Chondrocyte (in vitro differentiated cells): ENCODE measurements at regions not wholly inside any gene's neighbourhood (a gene's known extent, or its start where the extent isn't known, plus 50 kb on each side); places are given as distances from the start of the nearest gene placed in this dataset.

Experiments
- DNase-seq: peaks from one replicate; pipeline ENCODE4 v3.0.0; 2021; ENCODE audit warnings: mixed read lengths, low spot score
- H3K27ac Mint-ChIP-seq: one replicate; pipeline ENCODE4 v1.8.0; 2021; ENCODE audit warnings: mild to moderate bottlenecking, moderate library complexity, mixed read lengths; ENCODE audit not compliant: unreplicated experiment
- H3K27me3 Mint-ChIP-seq: 2 replicates; pipeline ENCODE4 v1.8.0; 2021; ENCODE audit warnings: low read depth, mixed read lengths
- H3K36me3 Mint-ChIP-seq: 2 replicates; pipeline ENCODE4 v1.8.0; 2021; ENCODE audit warnings: low read depth, mixed read lengths
- H3K4me1 Mint-ChIP-seq: 2 replicates; pipeline ENCODE4 v1.8.0; 2021; ENCODE audit warnings: low read depth, mild to moderate bottlenecking, mixed read lengths
- H3K4me3 Mint-ChIP-seq: one replicate; pipeline ENCODE4 v1.8.0; 2021; ENCODE audit warnings: mild to moderate bottlenecking, moderate library complexity, mixed read lengths; ENCODE audit not compliant: unreplicated experiment
- H3K9me3 Mint-ChIP-seq: 2 replicates; pipeline ENCODE4 v1.8.0; 2021; ENCODE audit warnings: low read depth, mixed read lengths
- CTCF ChIP-seq: fragments of 200-600 bp; sonication (generic); IDR thresholded peaks from 2 replicates; pipeline ENCODE4 v1.5.0; 2021; ENCODE audit warnings: antibody characterized with exemption, mild to moderate bottlenecking, moderate library complexity

- H3K9me3 Mint-ChIP-seq, result no peaks in the 10 kb centered on the region
- no peak for TF ChIP-seq CTCF
- DNase-seq, result no peak
- H3K36me3 Mint-ChIP-seq, result no peaks in the 10 kb centered on the region
- H3K4me1 Mint-ChIP-seq, result peaks cover 8% of the 10 kb centered on the region
- H3K27ac Mint-ChIP-seq, result no peak overlapping the region
- H3K27me3 Mint-ChIP-seq, result no peaks in the 10 kb centered on the region
- H3K4me3 Mint-ChIP-seq, result no peak overlapping the region
These were observed 104.7 kb upstream of the KLF14 start for GRCh38 chr7:130838738-130839137.

GRCh38 chr7:130840599-130840998, 106.6 kb upstream of the KLF14 start:
- Mint-ChIP-seq H3K4me1 (peaks cover 12% of the 10 kb centered on the region), H3K27ac (no peak overlapping the region), H3K36me3 (no peaks in the 10 kb centered on the region), H3K27me3 (no peaks in the 10 kb centered on the region), H3K4me3 (no peak overlapping the region), H3K9me3 (no peaks in the 10 kb centered on the region)
- no peak for TF ChIP-seq CTCF
- DNase-seq, result no peak

GRCh38 chr7:130841416-130841815, 107.4 kb upstream of the KLF14 start:
- Mint-ChIP-seq H3K4me3 (no peak overlapping the region), H3K27me3 (no peaks in the 10 kb centered on the region), H3K9me3 (no peaks in the 10 kb centered on the region), H3K36me3 (no peaks in the 10 kb centered on the region), H3K27ac (no peak overlapping the region), H3K4me1 (peaks cover 15% of the 10 kb centered on the region)
- TF ChIP-seq CTCF, result no peak
- DNase-seq, result no peak

- TF ChIP-seq CTCF, result no peak
- Mint-ChIP-seq H3K27ac (no peak overlapping the region), H3K36me3 (no peaks in the 10 kb centered on the region), H3K4me3 (no peak overlapping the region), H3K27me3 (no peaks in the 10 kb centered on the region), H3K4me1 (peaks cover 14% of the 10 kb centered on the region), H3K9me3 (no peaks in the 10 kb centered on the region)
- DNase-seq, result no peak
These were observed 109.7 kb upstream of the KLF14 start for GRCh38 chr7:130843703-130844102.

GRCh38 chr7:130844811-130845580, 111.0 kb upstream of the KLF14 start:
- no peak for DNase-seq
- Mint-ChIP-seq H3K27ac (no peak overlapping the region), H3K4me3 (no peak overlapping the region)

More at GRCh38 chr7:130844811-130845580, 111.0 kb upstream of the KLF14 start:
- no peak for TF ChIP-seq CTCF
- Mint-ChIP-seq H3K4me1 (peaks cover 11% of the 10 kb centered on the region), H3K9me3 (no peaks in the 10 kb centered on the region), H3K27me3 (no peaks in the 10 kb centered on the region), H3K36me3 (no peaks in the 10 kb centered on the region)
